Nephron progenitor cell (in vitro differentiated cells): ENCODE measurements at regions not wholly inside any gene's neighbourhood (a gene's known extent, or its start where the extent isn't known, plus 50 kb on each side); places are given as distances from the start of the nearest gene placed in this dataset.

Experiments used
- DNase-seq: peaks from one replicate; pipeline ENCODE4 v3.0.0; 2021
- H3K27ac Mint-ChIP-seq: 2 replicates; pipeline ENCODE4 v1.8.0; 2021; ENCODE audit warnings: mild to moderate bottlenecking, moderate library complexity, mixed read lengths
- H3K27me3 Mint-ChIP-seq: 2 replicates; pipeline ENCODE4 v1.8.0; 2021; ENCODE audit warnings: mild to moderate bottlenecking, low read depth, mixed read lengths; ENCODE audit not compliant: poor library complexity
- H3K36me3 Mint-ChIP-seq: 2 replicates; pipeline ENCODE4 v1.8.0; 2021; ENCODE audit warnings: low read depth, mixed read lengths
- H3K4me1 Mint-ChIP-seq: 2 replicates; pipeline ENCODE4 v1.8.0; 2021; ENCODE audit warnings: mixed read lengths
- H3K4me3 Mint-ChIP-seq: 2 replicates; pipeline ENCODE4 v1.8.0; 2021; ENCODE audit warnings: mild to moderate bottlenecking, moderate library complexity, mixed read lengths
- H3K9me3 Mint-ChIP-seq: 2 replicates; pipeline ENCODE4 v1.8.0; 2021; ENCODE audit warnings: mild to moderate bottlenecking, moderate library complexity, mixed read lengths
- CTCF ChIP-seq: fragments of 200-600 bp; sonication (generic); IDR thresholded peaks from 2 replicates; pipeline ENCODE4 v1.5.0; 2021; ENCODE audit warnings: antibody characterized with exemption

DNA sequence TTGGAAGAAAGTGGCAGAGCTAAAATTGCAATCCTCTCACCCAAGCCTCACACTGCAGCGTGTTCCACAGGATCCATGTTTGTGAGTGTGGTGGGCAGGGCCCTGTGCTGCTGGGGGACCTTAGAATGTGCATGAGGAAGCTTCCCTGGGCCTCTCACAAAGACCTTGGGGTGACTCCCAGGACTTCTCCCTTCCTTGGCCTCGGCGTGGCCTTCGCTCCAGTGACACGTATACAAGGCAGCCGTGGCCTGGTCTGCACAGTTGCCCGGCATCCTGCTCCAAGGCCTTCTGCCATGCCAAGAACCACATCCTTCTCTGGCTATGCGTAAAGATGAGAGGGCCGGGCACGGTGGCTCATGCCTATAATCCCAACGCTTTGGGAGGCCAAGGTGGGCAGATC, 196.4 kb downstream of the UACA start:
- no peak for DNase-seq
- H3K36me3 Mint-ChIP-seq = no peaks in the 10 kb centered on the region

DNA sequence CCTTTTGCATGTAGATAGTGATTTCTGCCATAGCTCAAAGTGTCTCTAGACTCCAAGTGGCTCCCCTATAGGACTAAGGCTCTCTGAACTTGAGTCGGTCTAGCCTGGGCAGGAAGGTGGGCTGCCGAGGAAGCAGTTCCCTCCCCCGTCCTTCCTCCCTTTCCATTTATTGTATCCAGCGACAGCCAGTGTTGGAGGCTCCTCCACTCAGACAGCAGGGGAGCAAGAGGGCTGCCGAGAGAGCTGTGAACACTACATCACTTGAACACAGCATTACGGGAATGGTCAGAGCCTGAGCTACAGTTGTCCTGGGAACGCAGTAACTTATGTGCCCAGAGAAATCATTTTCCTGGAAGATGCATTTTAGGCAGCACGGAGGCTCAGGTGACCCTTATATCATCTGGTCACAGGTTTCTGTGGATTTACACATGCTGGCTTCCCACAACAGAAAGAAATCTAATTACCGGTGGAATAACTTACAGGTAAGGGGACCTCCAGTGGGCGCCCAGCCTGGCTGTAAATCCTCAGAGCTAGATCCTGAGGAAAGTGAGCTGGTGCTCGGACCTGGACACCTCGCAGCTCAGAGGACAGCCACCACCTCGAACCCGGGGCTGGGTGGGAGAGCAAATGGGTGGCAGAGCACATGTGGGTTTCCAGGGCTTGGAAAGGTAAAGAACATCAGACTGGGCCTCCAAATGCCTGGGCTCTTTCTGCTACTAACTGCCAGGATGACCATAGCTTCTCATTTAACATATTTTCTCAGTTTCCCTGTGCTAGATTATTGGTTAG, 197.1 kb downstream of the UACA start:
- DNase-seq = peak; percentile 48
- peaks cover 20% of the 10 kb centered on the region for H3K4me1 Mint-ChIP-seq
- H3K9me3 Mint-ChIP-seq = no peaks in the 10 kb centered on the region
- peaks cover 10% of the 10 kb centered on the region for H3K27me3 Mint-ChIP-seq
- TF ChIP-seq CTCF = no peak
- H3K27ac Mint-ChIP-seq = peak overlapping the region; percentile 54
- H3K4me3 Mint-ChIP-seq = no peak overlapping the region
- H3K36me3 Mint-ChIP-seq = no peaks in the 10 kb centered on the region

More for the DNA sequence above, 196.4 kb downstream of the UACA start:
- Mint-ChIP-seq H3K4me1 (peaks cover 20% of the 10 kb centered on the region), H3K27me3 (peaks cover 7% of the 10 kb centered on the region), H3K27ac (no peak overlapping the region), H3K4me3 (no peak overlapping the region), H3K9me3 (peaks cover 4% of the 10 kb centered on the region)
- no peak for TF ChIP-seq CTCF

DNA sequence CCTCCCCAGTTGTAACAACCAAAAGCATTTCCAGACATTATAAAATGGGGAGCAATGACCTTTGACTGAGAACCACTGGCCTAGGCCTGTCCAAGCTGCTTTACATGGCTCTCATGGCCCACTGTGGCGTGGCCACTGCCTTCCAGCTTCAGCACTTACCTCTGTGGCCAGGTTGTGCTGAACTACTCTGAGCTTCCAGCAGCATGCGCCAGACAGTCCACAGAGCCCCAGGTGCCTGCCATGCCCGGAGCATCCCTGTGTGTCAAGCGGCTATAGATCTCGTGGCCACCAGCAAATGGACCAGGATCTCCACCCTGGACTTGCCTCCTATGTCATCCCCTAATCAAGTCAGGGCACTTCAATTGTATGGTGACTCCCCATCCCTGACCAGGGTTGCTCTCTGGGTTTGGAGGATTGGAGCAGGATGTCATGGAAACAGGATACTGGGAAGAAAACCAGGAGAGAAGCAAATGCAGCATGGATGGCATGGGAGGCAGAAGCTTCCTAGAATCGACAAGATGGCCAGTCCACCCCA, 199.7 kb downstream of the UACA start:
- Mint-ChIP-seq H3K4me1 (peaks cover 11% of the 10 kb centered on the region), H3K36me3 (no peaks in the 10 kb centered on the region), H3K27me3 (peaks cover 14% of the 10 kb centered on the region), H3K9me3 (no peaks in the 10 kb centered on the region), H3K4me3 (no peak overlapping the region), H3K27ac (no peak overlapping the region)
- no peak for DNase-seq
- TF ChIP-seq CTCF = no peak

DNA sequence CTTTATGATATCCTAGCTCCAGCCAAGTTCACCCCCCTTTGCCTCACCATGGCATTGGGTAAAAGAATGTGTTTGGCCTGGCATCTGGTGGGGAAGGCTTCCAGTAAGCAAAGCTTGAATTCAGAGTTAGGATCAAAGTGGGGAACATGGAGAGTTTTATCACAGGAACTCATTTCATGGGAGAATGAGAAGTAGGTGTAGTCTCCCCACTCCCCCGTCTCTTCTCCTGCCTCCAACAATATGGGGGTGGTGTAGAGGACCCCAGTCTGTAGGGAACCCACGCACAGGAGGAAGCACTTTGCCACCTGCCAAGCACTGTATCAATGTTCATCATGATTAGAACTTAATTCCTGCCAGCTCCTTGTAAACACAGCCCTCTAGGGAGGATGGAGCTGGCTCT, 200.5 kb downstream of the UACA start:
- no peaks in the 10 kb centered on the region for H3K36me3 Mint-ChIP-seq
- TF ChIP-seq CTCF = no peak
- peaks cover 11% of the 10 kb centered on the region for H3K4me1 Mint-ChIP-seq
- peaks cover 14% of the 10 kb centered on the region for H3K27me3 Mint-ChIP-seq
- DNase-seq = no peak
- no peak overlapping the region for H3K27ac Mint-ChIP-seq
- H3K9me3 Mint-ChIP-seq = no peaks in the 10 kb centered on the region
- no peak overlapping the region for H3K4me3 Mint-ChIP-seq

GRCh38 chr15:70561885-70562284, 201.5 kb downstream of the UACA start:
- Mint-ChIP-seq H3K27ac (no peak overlapping the region), H3K4me1 (peaks cover 11% of the 10 kb centered on the region), H3K36me3 (no peaks in the 10 kb centered on the region), H3K9me3 (no peaks in the 10 kb centered on the region), H3K4me3 (no peak overlapping the region), H3K27me3 (peaks cover 14% of the 10 kb centered on the region)
- TF ChIP-seq CTCF = no peak
- no peak for DNase-seq
